ENCODE measurements at regions not wholly inside any gene's neighbourhood (a gene's known extent, or its start where the extent isn't known, plus 50 kb on each side); places are given as distances from the start of the nearest gene placed in this dataset.
"Not testable (repeated sequence)": the region's sequence is repeated elsewhere in the genome, so short reads cannot be mapped to it uniquely, and the experiment has no call there.

- in situ Hi-C loops (cut with HindIII; ENCODE audit: low sequenced_read_pairs): no loop called here
- no peak for DNase-seq (ENCODE audit: low read depth, low spot score)
- H3K4me3 ChIP-seq (ENCODE audit: low read depth, low read length): no peak overlapping the region
- no peak for TF ChIP-seq CTCF (IDR thresholded peaks at IDR 0.05; ENCODE audit: low read depth, low read length)
These were observed 261.7 kb downstream of the C7orf25 start for GRCh38 chr7:42650171-42650570.

GRCh38 chr7:42645906-42646305 is 266.0 kb downstream of the C7orf25 start:
- H3K4me3 ChIP-seq (ENCODE audit: low read depth, low read length): no peak overlapping the region
- no peak for DNase-seq (ENCODE audit: low read depth, low spot score)
- in situ Hi-C loops (cut with HindIII; ENCODE audit: low sequenced_read_pairs): no loop called here
- no peak for TF ChIP-seq CTCF (IDR thresholded peaks at IDR 0.05; ENCODE audit: low read depth, low read length)

GRCh38 chr7:42642699-42643098 is 269.2 kb downstream of the C7orf25 start:
- DNase-seq (ENCODE audit: low read depth, low spot score): no peak
- no peak for TF ChIP-seq CTCF (IDR thresholded peaks at IDR 0.05; ENCODE audit: low read depth, low read length)
- in situ Hi-C loops (cut with HindIII; ENCODE audit: low sequenced_read_pairs): no loop called here

GRCh38 chr7:42639930-42640329 is 271.9 kb downstream of the C7orf25 start:
- in situ Hi-C loops (cut with HindIII; ENCODE audit: low sequenced_read_pairs): no loop called here
- peak; percentile 14 for TF ChIP-seq CTCF (IDR thresholded peaks at IDR 0.05; ENCODE audit: low read depth, low read length)
- no peak for DNase-seq (ENCODE audit: low read depth, low spot score)
- no peak overlapping the region for H3K4me3 ChIP-seq (ENCODE audit: low read depth, low read length)

More at GRCh38 chr7:42642699-42643098, 269.2 kb downstream of the C7orf25 start:
- no peak overlapping the region for H3K4me3 ChIP-seq (ENCODE audit: low read depth, low read length)

GRCh38 chr7:42636380-42636779 is 275.5 kb downstream of the C7orf25 start:
- DNase-seq (ENCODE audit: low read depth, low spot score); H3K4me3 ChIP-seq (ENCODE audit: low read depth, low read length); in situ Hi-C loops (cut with HindIII; ENCODE audit: low sequenced_read_pairs): not testable (repeated sequence)

- no peak for TF ChIP-seq CTCF (IDR thresholded peaks at IDR 0.05; ENCODE audit: low read depth, low read length)
- no peak overlapping the region for H3K4me3 ChIP-seq (ENCODE audit: low read depth, low read length)
- peak; percentile 14 for DNase-seq (ENCODE audit: low read depth, low spot score)
- in situ Hi-C loops (cut with HindIII; ENCODE audit: low sequenced_read_pairs): no loop called here
These were observed 283.8 kb downstream of the C7orf25 start for GRCh38 chr7:42628054-42628453.

GRCh38 chr7:42627626-42628025 is 284.2 kb downstream of the C7orf25 start:
- TF ChIP-seq CTCF (IDR thresholded peaks at IDR 0.05; ENCODE audit: low read depth, low read length): no peak
- DNase-seq (ENCODE audit: low read depth, low spot score): no peak
- no peak overlapping the region for H3K4me3 ChIP-seq (ENCODE audit: low read depth, low read length)
- in situ Hi-C loops (cut with HindIII; ENCODE audit: low sequenced_read_pairs): no loop called here

Data from astrocyte of the spinal cord (primary cell).